Ascending aorta (tissue), 2 donors: ENCODE measurements at regions not wholly inside any gene's neighbourhood (a gene's known extent, or its start where the extent isn't known, plus 50 kb on each side); places are given as distances from the start of the nearest gene placed in this dataset.

Experiments
- DNase-seq, 2 donors: peaks; one replicate each; pipeline ENCODE4 v3.0.0-alpha.2; 2019; ENCODE audit warnings: low spot score in 2 of 2
- H3K27ac ChIP-seq, 2 donors: fragments of 200-600 bp; sonication (generic); one replicate each; pipeline ENCODE4 v1.5.1; 2016 to 2017; ENCODE audit warnings: mild to moderate bottlenecking in 1 of 2
- H3K27me3 ChIP-seq: fragments of 200-600 bp; sonication (generic); one replicate; pipeline ENCODE4 v1.5.1; 2017
- H3K36me3 ChIP-seq, 2 donors: fragments of 200-600 bp; sonication (generic); one replicate each; pipeline ENCODE4 v1.5.1; 2016
- H3K4me1 ChIP-seq, 2 donors: fragments of 200-600 bp; sonication (generic); one replicate each; pipeline ENCODE4 v1.5.1; 2016 to 2017; ENCODE audit warnings: mild to moderate bottlenecking in 1 of 2
- H3K4me3 ChIP-seq, 2 donors: fragments of 200-600 bp; sonication (generic); one replicate each; pipeline ENCODE4 v1.5.1; 2016 to 2017; ENCODE audit warnings: mild to moderate bottlenecking in 1 of 2
- H3K9me3 ChIP-seq, 2 donors: fragments of 200-600 bp; sonication (generic); one replicate each; pipeline ENCODE4 v1.5.1; 2016
- CTCF ChIP-seq, 3 experiments: fragments of 200-600 bp in 2 of 3; fragments of 450-650 bp in 1 of 3; sonication (generic) in 2 of 3; IDR thresholded peaks; one replicate each; pipeline ENCODE4 v1.5.1; 2016 to 2019; ENCODE audit warnings: antibody characterized with exemption in 3 of 3, mild to moderate bottlenecking in 1 of 3, moderate library complexity in 1 of 3
- intact Hi-C: fragments of 100-400 bp; cut with DNase I; formaldehyde crosslinking; loops from one replicate; pipeline ENCODE4 v1.15.1; 2023

DNA sequence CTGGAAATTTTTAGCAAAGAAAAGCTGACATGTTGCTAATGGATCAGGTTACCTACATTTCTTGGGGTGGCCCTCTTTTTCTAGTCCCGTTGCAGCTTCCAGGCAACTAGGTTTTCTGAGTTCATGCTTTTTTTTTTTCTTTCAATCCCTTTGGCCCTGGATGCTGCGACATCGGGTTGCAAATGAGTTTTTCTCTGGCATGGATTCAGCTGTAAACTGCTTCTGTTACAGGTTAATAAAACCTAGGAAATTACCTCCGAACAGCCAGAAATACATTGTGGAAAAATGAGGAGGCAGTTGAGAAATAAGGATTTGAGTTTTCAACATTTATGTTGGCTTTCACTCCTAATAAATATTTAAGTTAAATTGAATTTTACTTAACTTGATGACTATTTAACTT lies 149.8 kb upstream of the MAF start:
- no peaks in the 10 kb centered on the region for H3K27me3 ChIP-seq
- H3K4me1 ChIP-seq: peaks cover 0 to 10% of the 10 kb centered on the region in 2 donors
- no peak overlapping the region for H3K4me3 ChIP-seq
- intact Hi-C loops: loop anchor here (2.0 to 5.0 kb wide), 2 partner anchors 33 to 150 kb away; partner anchors contain the start of gene MAF
- no peak overlapping the region for H3K27ac ChIP-seq
- H3K36me3 ChIP-seq: no peaks in the 10 kb centered on the region
- DNase-seq: no peak
- no peak for TF ChIP-seq CTCF (IDR thresholded peaks at IDR 0.05)
- no peaks in the 10 kb centered on the region for H3K9me3 ChIP-seq

GRCh38 chr16:79748629-79749028 lies 148.1 kb upstream of the MAF start:
- no peaks in the 10 kb centered on the region for H3K36me3 ChIP-seq
- H3K27me3 ChIP-seq: no peaks in the 10 kb centered on the region
- no peak overlapping the region for H3K4me3 ChIP-seq
- H3K27ac ChIP-seq: no peak overlapping the region
- H3K4me1 ChIP-seq: peaks cover 0 to 2% of the 10 kb centered on the region in 2 donors
- intact Hi-C loops: no loop called here
- DNase-seq: no peak
- no peak for TF ChIP-seq CTCF (IDR thresholded peaks at IDR 0.05)
- H3K9me3 ChIP-seq: no peaks in the 10 kb centered on the region

- no peak for DNase-seq
- H3K4me3 ChIP-seq: no peak overlapping the region
- H3K4me1 ChIP-seq: peaks cover 0 to 2% of the 10 kb centered on the region in 2 donors
- no peaks in the 10 kb centered on the region for H3K27me3 ChIP-seq
- intact Hi-C loops: no loop called here
- H3K36me3 ChIP-seq: no peaks in the 10 kb centered on the region
- H3K9me3 ChIP-seq: no peaks in the 10 kb centered on the region
- no peak for TF ChIP-seq CTCF (IDR thresholded peaks at IDR 0.05)
- H3K27ac ChIP-seq: no peak overlapping the region
These were observed 147.2 kb upstream of the MAF start for GRCh38 chr16:79747688-79748087.

DNA sequence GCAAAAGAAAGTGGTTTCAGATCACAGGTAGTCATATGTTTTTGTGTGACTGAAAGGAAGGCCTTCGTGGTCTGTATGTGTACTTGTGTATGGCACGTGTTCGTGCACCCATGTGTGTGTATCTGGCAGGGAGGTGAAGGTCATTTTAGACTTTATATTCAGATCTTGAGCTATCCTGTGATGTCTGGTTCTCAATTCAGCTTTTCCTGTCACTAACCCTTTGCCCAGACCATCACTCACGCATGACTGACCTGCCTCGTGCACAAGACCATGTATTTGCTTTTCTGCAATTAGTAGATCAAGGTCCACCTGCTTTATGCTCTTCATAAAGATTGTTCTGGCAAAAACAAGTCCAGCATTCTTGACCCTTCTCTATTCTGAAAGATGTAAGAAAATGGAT lies 139.7 kb upstream of the MAF start:
- TF ChIP-seq CTCF (IDR thresholded peaks at IDR 0.05): no peak
- H3K36me3 ChIP-seq: no peaks in the 10 kb centered on the region
- DNase-seq: no peak
- H3K4me3 ChIP-seq: no peak overlapping the region
- H3K4me1 ChIP-seq: no peaks in the 10 kb centered on the region
- H3K27me3 ChIP-seq: no peaks in the 10 kb centered on the region
- intact Hi-C loops: no loop called here
- H3K9me3 ChIP-seq: no peaks in the 10 kb centered on the region
- H3K27ac ChIP-seq: no peak overlapping the region

DNA sequence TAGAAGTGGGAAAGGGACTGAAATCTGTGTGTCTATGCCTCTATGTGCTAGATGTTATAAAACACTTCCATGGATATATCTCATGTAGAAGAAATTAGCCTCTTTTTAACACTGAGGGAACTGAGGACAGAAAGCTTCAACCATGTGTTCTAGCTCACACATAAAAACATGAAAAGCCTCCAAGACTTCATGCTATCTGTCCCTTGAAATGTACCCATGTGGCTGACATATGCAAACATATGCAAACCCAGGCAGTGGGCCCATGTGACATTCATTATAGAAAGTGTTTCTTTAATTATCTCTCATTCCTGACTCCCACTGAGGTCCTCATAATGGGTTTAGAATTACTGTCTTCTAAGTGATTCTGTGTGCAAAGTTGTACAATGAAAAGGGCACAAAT lies 134.7 kb upstream of the MAF start:
- Histone ChIP-seq H3K36me3 (no peaks in the 10 kb centered on the region), H3K27ac (no peak overlapping the region), H3K9me3 (no peaks in the 10 kb centered on the region), H3K27me3 (no peaks in the 10 kb centered on the region), H3K4me3 (no peak overlapping the region), H3K4me1 (no peaks in the 10 kb centered on the region)
- intact Hi-C loops: no loop called here
- TF ChIP-seq CTCF (IDR thresholded peaks at IDR 0.05): no peak
- no peak for DNase-seq

DNA sequence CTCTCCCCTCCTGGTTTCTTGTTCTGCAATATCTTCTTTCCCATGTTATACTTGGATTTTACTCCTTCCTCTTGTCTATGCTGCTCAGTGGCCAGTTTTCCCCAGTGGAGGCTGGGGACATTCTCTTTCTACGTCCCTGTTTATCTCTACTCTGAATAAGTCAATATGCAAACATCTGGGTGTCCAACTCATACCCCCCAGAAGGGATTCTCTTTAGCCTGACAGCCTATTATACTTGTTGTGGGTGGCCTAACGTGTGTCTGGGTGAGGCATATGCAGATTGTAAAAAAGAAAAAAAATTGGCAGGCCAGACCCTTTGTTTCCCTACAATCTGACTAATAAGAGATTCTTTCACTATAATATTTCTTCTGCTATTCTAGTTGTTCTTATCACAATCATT lies 134.2 kb upstream of the MAF start:
- no peaks in the 10 kb centered on the region for H3K9me3 ChIP-seq
- H3K36me3 ChIP-seq: no peaks in the 10 kb centered on the region
- no peak for TF ChIP-seq CTCF (IDR thresholded peaks at IDR 0.05)
- H3K27ac ChIP-seq: no peak overlapping the region
- H3K4me3 ChIP-seq: no peak overlapping the region
- intact Hi-C loops: no loop called here
- no peak for DNase-seq
- H3K4me1 ChIP-seq: no peaks in the 10 kb centered on the region
- H3K27me3 ChIP-seq: no peaks in the 10 kb centered on the region
